GM12892 (cell line): ENCODE measurements at regions not wholly inside any gene's neighbourhood (a gene's known extent, or its start where the extent isn't known, plus 50 kb on each side); places are given as distances from the start of the nearest gene placed in this dataset.

ENCODE experiments used
- POLR2A ChIP-seq: IDR thresholded peaks from 2 replicates; pipeline ENCODE4 v1.6.1; 2011; ENCODE audit warnings: low read depth, low read length, control low read depth
- POLR2AphosphoS5 ChIP-seq: IDR thresholded peaks from 2 replicates; pipeline ENCODE4 v1.6.1; 2011; ENCODE audit warnings: low read depth, low read length, control low read depth
- TAF1 ChIP-seq: IDR thresholded peaks from 2 replicates; pipeline ENCODE4 v1.6.1; 2011; ENCODE audit warnings: low read depth, mild to moderate bottlenecking, control low read depth, low read length, borderline replicate concordance

GRCh38 chr10:75294031-75294437 lies 58.3 kb upstream of the COMTD1 start:
- no peak for TF ChIP-seq TAF1
- no peak for TF ChIP-seq POLR2A
- no peak for TF ChIP-seq POLR2AphosphoS5
